RWPE2 (cell line): ENCODE measurements at regions not wholly inside any gene's neighbourhood (a gene's known extent, or its start where the extent isn't known, plus 50 kb on each side); places are given as distances from the start of the nearest gene placed in this dataset.

ENCODE experiments used
- ATAC-seq: fragments of 200-7000 bp; cut with Tn5 transposase; 3 replicates; pipeline ENCODE4 v1.9.1; 2021; ENCODE audit warnings: low read depth
- DNase-seq: peaks from one replicate; pipeline ENCODE4 v3.0.0-alpha.2; 2020; ENCODE audit warnings: low spot score
- H3K27ac ChIP-seq: fragments of 450-650 bp; 2 replicates; pipeline ENCODE4 v1.5.1; 2017; ENCODE audit warnings: mild to moderate bottlenecking; ENCODE audit not compliant: poor library complexity, severe bottlenecking
- H3K27me3 ChIP-seq: fragments of 250-450 bp; sonication (Bioruptor Pico); 2 replicates; pipeline ENCODE4 v1.5.1; 2021; ENCODE audit warnings: mild to moderate bottlenecking, moderate library complexity; ENCODE audit not compliant: insufficient read depth, poor library complexity, severe bottlenecking
- H3K36me3 ChIP-seq: fragments of 250-450 bp; sonication (Bioruptor Pico); 2 replicates; pipeline ENCODE4 v1.5.1; 2020; ENCODE audit warnings: low read depth, mild to moderate bottlenecking, moderate library complexity
- H3K4me1 ChIP-seq: fragments of 250-450 bp; sonication (Bioruptor Pico); 2 replicates; pipeline ENCODE4 v1.5.1; 2021; ENCODE audit warnings: mild to moderate bottlenecking, moderate library complexity; ENCODE audit not compliant: insufficient read depth, poor library complexity, severe bottlenecking
- H3K4me3 ChIP-seq: fragments of 250-450 bp; sonication (Bioruptor Pico); 2 replicates; pipeline ENCODE4 v1.5.1; 2021; ENCODE audit warnings: mild to moderate bottlenecking, moderate library complexity; ENCODE audit not compliant: severe bottlenecking
- H3K9me3 ChIP-seq: fragments of 250-450 bp; sonication (Bioruptor Pico); 2 replicates; pipeline ENCODE4 v1.5.1; 2021; ENCODE audit warnings: mild to moderate bottlenecking, moderate library complexity; ENCODE audit not compliant: severe bottlenecking
- TF ChIP-seq, protein P1 (sequence below): fragments of 450-650 bp; IDR thresholded peaks from one replicate; pipeline ENCODE4 v1.5.1; 2017; ENCODE audit warnings: mild to moderate bottlenecking, moderate library complexity; ENCODE audit not compliant: poor library complexity, severe bottlenecking

DNA sequence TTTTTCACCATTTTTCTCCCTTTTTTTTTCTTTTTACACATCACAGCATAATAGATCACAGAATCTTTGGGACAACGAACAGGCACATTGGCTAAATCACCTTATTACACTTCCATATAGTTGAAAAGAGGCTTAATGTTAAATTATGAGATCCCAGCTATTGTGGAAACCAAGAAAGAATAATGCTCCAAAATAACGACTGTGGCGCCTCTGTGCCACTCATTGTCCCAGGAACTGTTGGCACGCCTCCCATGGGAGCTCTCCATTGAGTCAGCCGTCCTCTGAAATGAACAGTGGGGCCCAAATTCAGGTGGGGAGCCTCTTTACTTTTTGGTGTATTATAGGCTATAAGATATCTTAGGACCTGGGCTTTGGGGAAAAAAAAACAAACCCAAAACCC lies 82.2 kb upstream of the NFIB start:
- DNase-seq = no peak
- Histone ChIP-seq H3K4me3 (no peak overlapping the region), H3K9me3 (peaks cover 3% of the 10 kb centered on the region), H3K36me3 (no peaks in the 10 kb centered on the region), H3K27me3 (no peaks in the 10 kb centered on the region), H3K27ac (no peak overlapping the region), H3K4me1 (peaks cover 4% of the 10 kb centered on the region)
- no peak for ATAC-seq
- TF ChIP-seq, protein P1, sequence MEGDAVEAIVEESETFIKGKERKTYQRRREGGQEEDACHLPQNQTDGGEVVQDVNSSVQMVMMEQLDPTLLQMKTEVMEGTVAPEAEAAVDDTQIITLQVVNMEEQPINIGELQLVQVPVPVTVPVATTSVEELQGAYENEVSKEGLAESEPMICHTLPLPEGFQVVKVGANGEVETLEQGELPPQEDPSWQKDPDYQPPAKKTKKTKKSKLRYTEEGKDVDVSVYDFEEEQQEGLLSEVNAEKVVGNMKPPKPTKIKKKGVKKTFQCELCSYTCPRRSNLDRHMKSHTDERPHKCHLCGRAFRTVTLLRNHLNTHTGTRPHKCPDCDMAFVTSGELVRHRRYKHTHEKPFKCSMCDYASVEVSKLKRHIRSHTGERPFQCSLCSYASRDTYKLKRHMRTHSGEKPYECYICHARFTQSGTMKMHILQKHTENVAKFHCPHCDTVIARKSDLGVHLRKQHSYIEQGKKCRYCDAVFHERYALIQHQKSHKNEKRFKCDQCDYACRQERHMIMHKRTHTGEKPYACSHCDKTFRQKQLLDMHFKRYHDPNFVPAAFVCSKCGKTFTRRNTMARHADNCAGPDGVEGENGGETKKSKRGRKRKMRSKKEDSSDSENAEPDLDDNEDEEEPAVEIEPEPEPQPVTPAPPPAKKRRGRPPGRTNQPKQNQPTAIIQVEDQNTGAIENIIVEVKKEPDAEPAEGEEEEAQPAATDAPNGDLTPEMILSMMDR = no peak

- no peak for ATAC-seq
- Histone ChIP-seq H3K9me3 (peaks cover 3% of the 10 kb centered on the region), H3K27ac (no peak overlapping the region), H3K36me3 (no peaks in the 10 kb centered on the region), H3K27me3 (no peaks in the 10 kb centered on the region), H3K4me1 (peaks cover 4% of the 10 kb centered on the region), H3K4me3 (no peak overlapping the region)
- no peak for DNase-seq
- TF ChIP-seq, protein P1 = no peak
Observed at GRCh38 chr9:14395317-14396082, 81.6 kb upstream of the NFIB start.

GRCh38 chr9:14393418-14393817 lies 79.5 kb upstream of the NFIB start:
- H3K4me1 ChIP-seq = no peaks in the 10 kb centered on the region
- ATAC-seq = no peak
- no peaks in the 10 kb centered on the region for H3K27me3 ChIP-seq
- peaks cover 3% of the 10 kb centered on the region for H3K9me3 ChIP-seq
- no peak overlapping the region for H3K27ac ChIP-seq
- no peak overlapping the region for H3K4me3 ChIP-seq
- no peak for DNase-seq
- no peaks in the 10 kb centered on the region for H3K36me3 ChIP-seq
- TF ChIP-seq, protein P1 = no peak

DNA sequence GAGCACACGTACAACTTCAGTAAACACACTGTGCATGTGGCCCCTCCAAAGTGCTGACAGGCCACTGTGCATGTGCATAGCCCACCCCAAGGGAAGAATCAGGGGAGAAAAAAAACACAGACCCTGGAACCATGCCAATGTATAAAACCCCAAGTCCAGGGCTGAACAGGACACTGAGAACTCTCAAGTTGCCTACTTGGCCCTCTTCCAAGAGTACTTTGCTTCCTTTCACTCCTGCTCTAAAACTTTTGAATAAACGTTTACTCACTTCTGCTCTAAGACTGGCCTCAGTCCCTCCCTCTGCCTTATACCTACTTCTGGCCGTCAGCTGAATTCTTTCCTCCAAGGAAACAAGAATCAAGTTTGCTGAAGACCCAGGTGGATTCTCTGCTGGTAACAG lies 77.7 kb upstream of the NFIB start:
- TF ChIP-seq, protein P1 = no peak
- no peak overlapping the region for H3K4me3 ChIP-seq
- no peaks in the 10 kb centered on the region for H3K36me3 ChIP-seq
- no peaks in the 10 kb centered on the region for H3K4me1 ChIP-seq
- no peak overlapping the region for H3K27ac ChIP-seq
- H3K9me3 ChIP-seq = peaks cover 3% of the 10 kb centered on the region
- ATAC-seq (no peak), DNase-seq (no peak)
- no peaks in the 10 kb centered on the region for H3K27me3 ChIP-seq

DNA sequence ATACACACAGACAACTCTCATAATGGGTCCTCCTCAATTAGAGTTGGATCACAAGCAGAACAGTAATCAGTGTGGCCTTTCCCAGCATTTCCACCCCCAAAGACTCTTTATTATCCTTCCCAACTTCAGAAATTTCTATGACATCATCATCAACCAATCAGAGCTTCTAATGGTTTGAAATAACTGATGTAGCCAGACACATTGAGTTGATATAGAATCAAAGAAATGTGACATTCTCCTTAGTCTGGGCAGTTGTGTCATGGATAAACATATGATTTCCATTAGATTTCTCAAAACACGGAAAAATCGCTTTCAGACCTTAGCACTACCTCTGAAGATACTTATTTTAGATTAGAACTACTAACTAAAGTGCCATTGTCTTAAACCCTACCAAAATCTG lies 75.7 kb upstream of the NFIB start:
- H3K27me3 ChIP-seq = no peaks in the 10 kb centered on the region
- no peaks in the 10 kb centered on the region for H3K4me1 ChIP-seq
- no peak overlapping the region for H3K27ac ChIP-seq
- no peaks in the 10 kb centered on the region for H3K36me3 ChIP-seq
- no peak overlapping the region for H3K4me3 ChIP-seq
- TF ChIP-seq, protein P1 = no peak
- no peak for DNase-seq
- peaks cover 3% of the 10 kb centered on the region for H3K9me3 ChIP-seq
- ATAC-seq = no peak
